22Rv1 (cell line): ENCODE measurements at regions not wholly inside any gene's neighbourhood (a gene's known extent, or its start where the extent isn't known, plus 50 kb on each side); places are given as distances from the start of the nearest gene placed in this dataset.

ENCODE experiments used
- ZFX ChIP-seq: fragments of 450-650 bp; IDR thresholded peaks from 2 replicates; pipeline ENCODE4 v1.6.1; 2017; ENCODE audit warnings: antibody characterized with exemption, borderline replicate concordance
- TF ChIP-seq, protein P1 (sequence below): fragments of 450-650 bp; IDR thresholded peaks from 2 replicates; pipeline ENCODE4 v1.5.1; 2017; ENCODE audit warnings: mild to moderate bottlenecking

DNA sequence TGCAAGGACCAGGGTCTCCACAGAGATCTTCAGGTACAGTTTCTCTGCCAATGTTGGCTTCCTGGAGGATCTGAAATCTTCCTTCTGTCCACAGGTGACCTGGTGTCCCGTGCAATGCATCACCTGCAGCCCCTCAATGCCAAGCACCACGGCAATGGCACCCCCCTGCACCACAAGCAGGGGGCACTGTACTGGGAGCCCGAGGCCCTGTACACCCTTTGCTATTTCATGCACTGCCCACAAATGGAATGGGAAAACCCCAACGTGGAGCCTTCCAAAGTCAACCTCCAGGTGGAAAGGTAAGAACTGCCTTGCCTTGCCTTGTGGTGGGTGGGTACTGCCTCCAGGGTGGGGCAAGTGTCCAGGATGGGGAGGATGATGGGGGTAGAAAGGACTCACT is 141.8 kb upstream of the PWP1 start:
- TF ChIP-seq, protein P1, sequence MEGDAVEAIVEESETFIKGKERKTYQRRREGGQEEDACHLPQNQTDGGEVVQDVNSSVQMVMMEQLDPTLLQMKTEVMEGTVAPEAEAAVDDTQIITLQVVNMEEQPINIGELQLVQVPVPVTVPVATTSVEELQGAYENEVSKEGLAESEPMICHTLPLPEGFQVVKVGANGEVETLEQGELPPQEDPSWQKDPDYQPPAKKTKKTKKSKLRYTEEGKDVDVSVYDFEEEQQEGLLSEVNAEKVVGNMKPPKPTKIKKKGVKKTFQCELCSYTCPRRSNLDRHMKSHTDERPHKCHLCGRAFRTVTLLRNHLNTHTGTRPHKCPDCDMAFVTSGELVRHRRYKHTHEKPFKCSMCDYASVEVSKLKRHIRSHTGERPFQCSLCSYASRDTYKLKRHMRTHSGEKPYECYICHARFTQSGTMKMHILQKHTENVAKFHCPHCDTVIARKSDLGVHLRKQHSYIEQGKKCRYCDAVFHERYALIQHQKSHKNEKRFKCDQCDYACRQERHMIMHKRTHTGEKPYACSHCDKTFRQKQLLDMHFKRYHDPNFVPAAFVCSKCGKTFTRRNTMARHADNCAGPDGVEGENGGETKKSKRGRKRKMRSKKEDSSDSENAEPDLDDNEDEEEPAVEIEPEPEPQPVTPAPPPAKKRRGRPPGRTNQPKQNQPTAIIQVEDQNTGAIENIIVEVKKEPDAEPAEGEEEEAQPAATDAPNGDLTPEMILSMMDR = no peak
- no peak for TF ChIP-seq ZFX
